ENCODE measurements at regions not wholly inside any gene's neighbourhood (a gene's known extent, or its start where the extent isn't known, plus 50 kb on each side); places are given as distances from the start of the nearest gene placed in this dataset.

- Histone ChIP-seq H3K27me3 (no peaks in the 10 kb centered on the region), H3K27ac (peak overlapping the region in 2 of 10 donors; percentile 16 to 36), H3K4me3 (no peak overlapping the region), H3K9me3 (peaks cover 0 to 3% (median 0%) of the 10 kb centered on the region in 11 donors), H3K4me1 (peaks cover 0 to 25% (median 8%) of the 10 kb centered on the region in 9 donors), H3K36me3 (no peaks in the 10 kb centered on the region)
- WGBS, 2 donors, result 80 to 81% methylated on average over 2 of the region's 2 CpGs
- intact Hi-C loops (cut with DNase I), result no loop called here
- DNase-seq (no peak), ATAC-seq (peak in 2 of 8 donors; percentile 39 to 42)
- TF ChIP-seq, protein P1, sequence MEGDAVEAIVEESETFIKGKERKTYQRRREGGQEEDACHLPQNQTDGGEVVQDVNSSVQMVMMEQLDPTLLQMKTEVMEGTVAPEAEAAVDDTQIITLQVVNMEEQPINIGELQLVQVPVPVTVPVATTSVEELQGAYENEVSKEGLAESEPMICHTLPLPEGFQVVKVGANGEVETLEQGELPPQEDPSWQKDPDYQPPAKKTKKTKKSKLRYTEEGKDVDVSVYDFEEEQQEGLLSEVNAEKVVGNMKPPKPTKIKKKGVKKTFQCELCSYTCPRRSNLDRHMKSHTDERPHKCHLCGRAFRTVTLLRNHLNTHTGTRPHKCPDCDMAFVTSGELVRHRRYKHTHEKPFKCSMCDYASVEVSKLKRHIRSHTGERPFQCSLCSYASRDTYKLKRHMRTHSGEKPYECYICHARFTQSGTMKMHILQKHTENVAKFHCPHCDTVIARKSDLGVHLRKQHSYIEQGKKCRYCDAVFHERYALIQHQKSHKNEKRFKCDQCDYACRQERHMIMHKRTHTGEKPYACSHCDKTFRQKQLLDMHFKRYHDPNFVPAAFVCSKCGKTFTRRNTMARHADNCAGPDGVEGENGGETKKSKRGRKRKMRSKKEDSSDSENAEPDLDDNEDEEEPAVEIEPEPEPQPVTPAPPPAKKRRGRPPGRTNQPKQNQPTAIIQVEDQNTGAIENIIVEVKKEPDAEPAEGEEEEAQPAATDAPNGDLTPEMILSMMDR (IDR thresholded peaks at IDR 0.05), result no peak
These were observed 215.9 kb downstream of the CRPPA start for GRCh38 chr7:16205466-16205865.

GRCh38 chr7:16204953-16205352 is 216.4 kb downstream of the CRPPA start:
- DNase-seq (no peak), ATAC-seq (no peak)
- no peak overlapping the region for H3K4me3 ChIP-seq
- intact Hi-C loops (cut with DNase I), result loop anchor here in 1 of 10 donors (5.0 kb wide), 1 partner anchor 73 kb away; no protein-coding TSS in a partner anchor
- 61 to 66% methylated on average over 2 of the region's 2 CpGs for WGBS, 2 donors
- TF ChIP-seq, protein P1 (IDR thresholded peaks at IDR 0.05), result no peak
- no peaks in the 10 kb centered on the region for H3K36me3 ChIP-seq
- no peaks in the 10 kb centered on the region for H3K27me3 ChIP-seq
- H3K4me1 ChIP-seq, result peaks cover 0 to 25% (median 8%) of the 10 kb centered on the region in 9 donors
- peaks cover 0 to 3% (median 0%) of the 10 kb centered on the region in 11 donors for H3K9me3 ChIP-seq
- peak overlapping the region in 2 of 10 donors; percentile 16 to 36 for H3K27ac ChIP-seq

DNA sequence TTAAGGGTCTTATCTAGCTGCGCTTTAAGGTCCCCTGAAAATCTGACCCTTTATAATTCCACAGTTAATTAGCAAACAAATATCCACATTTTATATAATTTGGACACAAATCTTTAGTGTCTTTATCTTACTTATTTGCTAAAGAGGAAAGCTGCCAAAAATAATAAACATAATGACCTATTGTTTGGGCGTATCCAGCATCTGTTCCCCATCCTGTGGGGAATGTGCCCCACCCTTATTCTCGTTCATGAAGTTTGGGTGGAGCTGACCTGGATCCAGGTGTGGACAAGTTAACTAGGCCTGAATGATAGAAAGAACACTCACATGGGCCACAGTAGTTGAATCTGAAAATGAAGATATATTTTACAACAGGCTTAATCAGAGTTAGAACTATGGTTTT is 218.3 kb downstream of the CRPPA start:
- peak in 2 of 8 donors; percentile 54 to 59 for ATAC-seq

DNA sequence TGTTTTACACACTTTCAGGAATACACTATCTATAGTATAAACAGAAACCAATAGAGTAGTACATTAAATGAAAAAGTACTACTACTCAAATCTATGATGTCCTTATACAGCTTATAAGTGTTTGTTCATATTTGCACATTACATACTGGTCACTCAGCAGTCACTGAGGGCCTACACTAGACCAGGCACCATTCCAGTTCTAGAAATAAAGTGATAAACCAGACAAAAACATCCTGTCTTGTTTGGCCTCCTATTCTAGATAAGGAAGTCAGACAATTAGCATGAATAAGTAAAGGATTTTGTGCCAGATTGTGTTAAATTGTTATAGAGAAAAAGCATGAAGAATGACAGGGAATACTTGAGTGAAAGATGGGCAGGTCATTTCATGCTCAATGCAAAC is 219.0 kb downstream of the CRPPA start:
- intact Hi-C loops (cut with DNase I), result loop anchor here in 1 of 10 donors (5.0 kb wide), 1 partner anchor 70 kb away; no protein-coding TSS in a partner anchor
- ATAC-seq, result peak in 6 of 8 donors; percentile 33 to 82 (median 58)
- peaks cover 0 to 25% (median 8%) of the 10 kb centered on the region in 9 donors for H3K4me1 ChIP-seq

More for the DNA sequence above, 218.3 kb downstream of the CRPPA start:
- Histone ChIP-seq H3K36me3 (no peaks in the 10 kb centered on the region), H3K27me3 (no peaks in the 10 kb centered on the region), H3K4me1 (peaks cover 0 to 25% (median 8%) of the 10 kb centered on the region in 9 donors), H3K27ac (peak overlapping the region in 2 of 10 donors; percentile 4 to 52), H3K4me3 (no peak overlapping the region), H3K9me3 (peaks cover 0 to 3% (median 0%) of the 10 kb centered on the region in 11 donors)
- TF ChIP-seq, protein P1 (IDR thresholded peaks at IDR 0.05), result no peak
- no peak for DNase-seq
- 52 to 60% methylated on average over 3 of the region's 3 CpGs for WGBS, 2 donors
- intact Hi-C loops (cut with DNase I), result loop anchor here in 1 of 10 donors (5.0 kb wide), 1 partner anchor 71 kb away; no protein-coding TSS in a partner anchor

More for the DNA sequence above, 219.0 kb downstream of the CRPPA start:
- no peak for DNase-seq
- Histone ChIP-seq H3K36me3 (no peaks in the 10 kb centered on the region), H3K27ac (peak overlapping the region in 2 of 10 donors; percentile 4 to 52), H3K9me3 (peaks cover 0 to 3% (median 0%) of the 10 kb centered on the region in 11 donors), H3K27me3 (no peaks in the 10 kb centered on the region), H3K4me3 (no peak overlapping the region)
- TF ChIP-seq, protein P1 (IDR thresholded peaks at IDR 0.05), result no peak

Data from heart right ventricle (tissue), 16 donors.